Astrocyte (in vitro differentiated cells and primary cell): ENCODE measurements at regions not wholly inside any gene's neighbourhood (a gene's known extent, or its start where the extent isn't known, plus 50 kb on each side); places are given as distances from the start of the nearest gene placed in this dataset.

Source experiments
- EZH2 ChIP-seq: IDR thresholded peaks from 2 replicates; pipeline ENCODE4 v1.6.1; 2012; ENCODE audit warnings: mild to moderate bottlenecking, low read length, inconsistent platforms; ENCODE audit not compliant: insufficient read depth
- TF ChIP-seq, protein P1 (sequence below): IDR thresholded peaks from 2 replicates; pipeline ENCODE4 v1.5.1; 2011; ENCODE audit warnings: low read depth, mild to moderate bottlenecking, inconsistent platforms, low read length, moderate library complexity; ENCODE audit not compliant: insufficient read depth

DNA sequence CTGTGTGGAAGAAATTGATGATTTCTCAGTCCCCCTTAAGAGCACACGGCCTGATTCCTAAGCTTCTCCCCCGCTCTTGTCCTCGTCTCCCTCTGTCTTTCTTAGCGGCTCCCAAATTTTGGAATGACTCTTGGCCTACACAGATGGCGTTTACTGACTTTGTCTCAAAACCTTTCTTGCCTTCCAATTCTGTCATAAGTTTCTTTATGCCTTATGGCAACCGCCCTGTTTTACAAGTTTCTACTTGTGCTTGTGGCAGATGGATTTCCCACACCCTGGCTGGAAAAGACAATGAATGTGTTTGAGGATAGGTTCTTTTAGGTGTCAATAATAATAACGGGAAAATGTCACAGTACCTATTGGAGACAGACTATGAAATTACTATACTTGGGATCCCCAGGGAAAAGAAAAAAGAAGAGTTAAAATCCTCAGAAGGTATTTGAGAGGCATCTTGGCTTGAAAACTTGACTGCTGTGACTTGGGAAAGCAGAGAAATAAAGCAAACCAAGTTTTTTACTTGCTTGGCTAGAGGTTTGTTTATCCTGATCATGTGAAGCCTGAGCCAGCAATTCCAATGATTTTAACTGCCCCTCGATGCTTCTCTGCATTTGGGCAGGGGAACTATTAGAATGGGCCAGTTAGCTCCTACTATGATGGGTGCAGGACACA, 276.4 kb downstream of the HRH4 start:
- no peak for TF ChIP-seq EZH2
- TF ChIP-seq, protein P1, sequence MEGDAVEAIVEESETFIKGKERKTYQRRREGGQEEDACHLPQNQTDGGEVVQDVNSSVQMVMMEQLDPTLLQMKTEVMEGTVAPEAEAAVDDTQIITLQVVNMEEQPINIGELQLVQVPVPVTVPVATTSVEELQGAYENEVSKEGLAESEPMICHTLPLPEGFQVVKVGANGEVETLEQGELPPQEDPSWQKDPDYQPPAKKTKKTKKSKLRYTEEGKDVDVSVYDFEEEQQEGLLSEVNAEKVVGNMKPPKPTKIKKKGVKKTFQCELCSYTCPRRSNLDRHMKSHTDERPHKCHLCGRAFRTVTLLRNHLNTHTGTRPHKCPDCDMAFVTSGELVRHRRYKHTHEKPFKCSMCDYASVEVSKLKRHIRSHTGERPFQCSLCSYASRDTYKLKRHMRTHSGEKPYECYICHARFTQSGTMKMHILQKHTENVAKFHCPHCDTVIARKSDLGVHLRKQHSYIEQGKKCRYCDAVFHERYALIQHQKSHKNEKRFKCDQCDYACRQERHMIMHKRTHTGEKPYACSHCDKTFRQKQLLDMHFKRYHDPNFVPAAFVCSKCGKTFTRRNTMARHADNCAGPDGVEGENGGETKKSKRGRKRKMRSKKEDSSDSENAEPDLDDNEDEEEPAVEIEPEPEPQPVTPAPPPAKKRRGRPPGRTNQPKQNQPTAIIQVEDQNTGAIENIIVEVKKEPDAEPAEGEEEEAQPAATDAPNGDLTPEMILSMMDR, result no peak
